Panc1 (cell line): ENCODE measurements at regions not wholly inside any gene's neighbourhood (a gene's known extent, or its start where the extent isn't known, plus 50 kb on each side); places are given as distances from the start of the nearest gene placed in this dataset.

ENCODE experiments used
- POLR2AphosphoS5 ChIP-seq: IDR thresholded peaks from 2 replicates; pipeline ENCODE4 v1.6.1; 2012; ENCODE audit warnings: mild to moderate bottlenecking, low read depth, low read length, moderate library complexity
- TF ChIP-seq, protein P1 (sequence below): fragments of 450-650 bp; IDR thresholded peaks from 2 replicates; pipeline ENCODE4 v1.5.1; 2017; ENCODE audit warnings: mild to moderate bottlenecking
- TF ChIP-seq, protein P2 (sequence below), 2 experiments: IDR thresholded peaks; 2 replicates each; pipeline ENCODE4 v1.6.1; 2011 to 2012; ENCODE audit warnings: low read depth in 2 of 2, control low read depth in 1 of 2, low read length in 1 of 2, mild to moderate bottlenecking in 1 of 2, moderate library complexity in 1 of 2; ENCODE audit not compliant: insufficient read depth in 1 of 2

DNA sequence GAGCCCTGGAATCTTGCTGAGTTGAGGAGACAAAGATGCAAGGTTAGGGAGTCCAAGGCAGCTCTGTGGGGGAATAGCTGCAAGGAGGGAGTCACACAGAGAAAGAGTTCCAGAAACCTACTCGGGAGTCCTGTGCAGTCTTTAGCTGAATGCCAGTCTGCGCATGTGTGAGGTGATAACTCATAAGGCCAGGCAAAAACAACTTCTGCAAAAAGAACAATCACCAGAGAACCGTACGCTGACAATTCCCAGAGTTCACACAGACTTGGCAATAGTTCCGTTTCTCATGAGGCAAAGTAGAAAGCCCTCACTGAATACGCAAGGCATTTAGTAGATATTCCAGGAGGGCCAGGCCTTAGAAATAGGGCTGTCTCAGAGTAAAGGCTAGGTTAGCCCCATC lies 135.2 kb upstream of the TAB2 start:
- TF ChIP-seq, protein P1, sequence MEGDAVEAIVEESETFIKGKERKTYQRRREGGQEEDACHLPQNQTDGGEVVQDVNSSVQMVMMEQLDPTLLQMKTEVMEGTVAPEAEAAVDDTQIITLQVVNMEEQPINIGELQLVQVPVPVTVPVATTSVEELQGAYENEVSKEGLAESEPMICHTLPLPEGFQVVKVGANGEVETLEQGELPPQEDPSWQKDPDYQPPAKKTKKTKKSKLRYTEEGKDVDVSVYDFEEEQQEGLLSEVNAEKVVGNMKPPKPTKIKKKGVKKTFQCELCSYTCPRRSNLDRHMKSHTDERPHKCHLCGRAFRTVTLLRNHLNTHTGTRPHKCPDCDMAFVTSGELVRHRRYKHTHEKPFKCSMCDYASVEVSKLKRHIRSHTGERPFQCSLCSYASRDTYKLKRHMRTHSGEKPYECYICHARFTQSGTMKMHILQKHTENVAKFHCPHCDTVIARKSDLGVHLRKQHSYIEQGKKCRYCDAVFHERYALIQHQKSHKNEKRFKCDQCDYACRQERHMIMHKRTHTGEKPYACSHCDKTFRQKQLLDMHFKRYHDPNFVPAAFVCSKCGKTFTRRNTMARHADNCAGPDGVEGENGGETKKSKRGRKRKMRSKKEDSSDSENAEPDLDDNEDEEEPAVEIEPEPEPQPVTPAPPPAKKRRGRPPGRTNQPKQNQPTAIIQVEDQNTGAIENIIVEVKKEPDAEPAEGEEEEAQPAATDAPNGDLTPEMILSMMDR = no peak
- TF ChIP-seq, protein P2, sequence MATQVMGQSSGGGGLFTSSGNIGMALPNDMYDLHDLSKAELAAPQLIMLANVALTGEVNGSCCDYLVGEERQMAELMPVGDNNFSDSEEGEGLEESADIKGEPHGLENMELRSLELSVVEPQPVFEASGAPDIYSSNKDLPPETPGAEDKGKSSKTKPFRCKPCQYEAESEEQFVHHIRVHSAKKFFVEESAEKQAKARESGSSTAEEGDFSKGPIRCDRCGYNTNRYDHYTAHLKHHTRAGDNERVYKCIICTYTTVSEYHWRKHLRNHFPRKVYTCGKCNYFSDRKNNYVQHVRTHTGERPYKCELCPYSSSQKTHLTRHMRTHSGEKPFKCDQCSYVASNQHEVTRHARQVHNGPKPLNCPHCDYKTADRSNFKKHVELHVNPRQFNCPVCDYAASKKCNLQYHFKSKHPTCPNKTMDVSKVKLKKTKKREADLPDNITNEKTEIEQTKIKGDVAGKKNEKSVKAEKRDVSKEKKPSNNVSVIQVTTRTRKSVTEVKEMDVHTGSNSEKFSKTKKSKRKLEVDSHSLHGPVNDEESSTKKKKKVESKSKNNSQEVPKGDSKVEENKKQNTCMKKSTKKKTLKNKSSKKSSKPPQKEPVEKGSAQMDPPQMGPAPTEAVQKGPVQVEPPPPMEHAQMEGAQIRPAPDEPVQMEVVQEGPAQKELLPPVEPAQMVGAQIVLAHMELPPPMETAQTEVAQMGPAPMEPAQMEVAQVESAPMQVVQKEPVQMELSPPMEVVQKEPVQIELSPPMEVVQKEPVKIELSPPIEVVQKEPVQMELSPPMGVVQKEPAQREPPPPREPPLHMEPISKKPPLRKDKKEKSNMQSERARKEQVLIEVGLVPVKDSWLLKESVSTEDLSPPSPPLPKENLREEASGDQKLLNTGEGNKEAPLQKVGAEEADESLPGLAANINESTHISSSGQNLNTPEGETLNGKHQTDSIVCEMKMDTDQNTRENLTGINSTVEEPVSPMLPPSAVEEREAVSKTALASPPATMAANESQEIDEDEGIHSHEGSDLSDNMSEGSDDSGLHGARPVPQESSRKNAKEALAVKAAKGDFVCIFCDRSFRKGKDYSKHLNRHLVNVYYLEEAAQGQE (IDR thresholded peaks at IDR 0.05; ENCODE audit: insufficient read depth in 1 of 2, low read depth in 2 of 2, low read length in 1 of 2) = no peak
- no peak for TF ChIP-seq POLR2AphosphoS5
